ENCODE measurements at regions not wholly inside any gene's neighbourhood (a gene's known extent, or its start where the extent isn't known, plus 50 kb on each side); places are given as distances from the start of the nearest gene placed in this dataset.

DNA sequence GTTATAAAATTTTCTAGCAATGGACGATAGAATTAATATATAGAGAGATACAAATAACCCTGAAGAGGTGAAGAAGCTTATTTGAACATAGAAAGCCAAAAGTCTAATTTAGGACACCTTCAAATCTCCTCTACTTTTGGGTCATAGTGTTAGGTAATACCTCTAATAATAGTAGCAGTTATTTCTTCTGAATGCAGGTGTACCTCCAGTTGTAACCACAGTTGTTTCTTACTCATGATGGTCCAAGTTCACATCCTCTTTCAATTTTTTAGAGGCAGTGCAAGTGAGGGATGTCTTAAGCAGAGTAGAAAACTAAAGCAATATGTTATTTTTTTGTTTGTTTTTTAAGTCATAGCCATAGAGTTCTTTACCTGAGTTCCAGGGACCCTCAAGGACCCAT is 429.5 kb downstream of the CCDC85A start:
- DNase-seq (ENCODE audit: low read depth in 1 of 2, low spot score in 1 of 2): no peak

DNA sequence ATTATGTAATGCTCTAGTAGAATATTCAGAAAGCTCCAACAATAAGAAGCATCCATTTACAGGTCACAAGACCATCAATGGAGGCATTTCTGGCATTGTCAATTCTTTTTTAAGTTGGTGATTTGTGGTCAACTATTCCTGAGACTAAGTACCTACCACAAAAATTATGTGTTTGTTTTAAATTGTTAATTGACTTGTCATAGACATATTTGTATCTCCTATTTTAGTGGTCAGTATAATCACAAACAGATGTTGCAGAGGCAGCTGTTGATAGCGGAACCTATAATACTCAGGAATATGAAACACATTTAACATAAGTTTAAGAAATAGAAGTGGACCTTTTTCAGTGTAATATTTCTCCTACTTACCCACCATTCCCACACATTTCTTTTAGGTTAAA is 430.1 kb downstream of the CCDC85A start:
- no peak for DNase-seq (ENCODE audit: low read depth in 1 of 2, low spot score in 1 of 2)

DNA sequence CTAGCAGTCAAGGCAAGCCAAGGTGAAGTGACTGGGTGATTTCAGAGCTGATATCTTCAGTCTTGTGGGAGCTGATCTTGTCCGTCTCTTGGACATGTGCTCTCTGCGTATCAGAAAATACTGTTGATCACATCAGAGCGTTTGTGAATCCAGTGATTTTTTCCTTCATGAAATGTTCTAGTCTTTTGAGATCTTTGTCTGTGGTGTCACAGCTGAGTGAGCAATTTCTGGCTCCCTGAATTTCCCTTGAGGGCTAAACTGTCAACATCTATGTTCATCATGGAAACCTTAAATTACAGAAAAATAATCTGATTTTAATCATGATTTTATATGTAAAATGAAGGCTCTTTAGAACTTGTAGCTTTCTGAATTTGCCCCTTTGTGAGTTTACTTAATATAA is 432.0 kb downstream of the CCDC85A start:
- no peak for DNase-seq (ENCODE audit: low read depth in 1 of 2, low spot score in 1 of 2)

DNA sequence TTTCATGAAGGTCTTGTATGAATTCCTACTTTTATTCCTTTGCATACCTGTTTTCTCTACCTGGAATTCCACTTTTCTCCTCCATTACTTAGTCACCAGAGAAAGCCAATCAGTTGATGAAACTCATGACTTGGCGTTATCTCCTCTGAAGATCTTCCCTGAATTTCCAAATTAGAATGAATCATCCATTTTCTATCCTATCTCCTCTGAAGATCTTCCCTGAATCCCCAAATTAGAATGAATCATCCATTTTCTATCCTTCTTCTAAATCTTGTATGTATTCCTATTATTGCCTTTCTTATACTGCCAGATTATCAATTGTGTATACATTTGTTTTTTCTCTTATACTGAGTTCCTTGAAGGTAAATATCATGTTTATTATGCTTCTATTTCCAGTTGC is 440.4 kb downstream of the CCDC85A start:
- no peak for DNase-seq (ENCODE audit: low read depth in 1 of 2, low spot score in 1 of 2)

DNA sequence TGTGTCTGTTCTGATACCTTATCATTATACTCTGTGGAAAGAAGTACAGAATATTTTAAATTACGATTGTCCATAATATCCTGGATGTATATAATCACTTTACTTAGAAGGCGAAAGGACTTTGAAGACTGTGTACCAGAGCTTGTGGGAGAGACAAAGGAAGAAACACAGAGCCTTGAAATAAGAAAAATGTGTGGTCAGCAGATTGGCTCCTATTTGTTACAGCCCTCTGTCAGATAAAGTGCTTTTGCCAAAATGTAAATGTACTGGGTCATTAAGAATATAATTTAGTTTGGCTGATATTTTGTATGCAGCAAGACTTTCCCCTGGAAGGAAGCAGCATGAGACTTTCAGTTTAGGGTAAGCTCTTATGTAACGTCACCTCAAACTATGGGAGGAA is 443.1 kb downstream of the CCDC85A start:
- no peak for DNase-seq (ENCODE audit: low read depth in 1 of 2, low spot score in 1 of 2)

DNA sequence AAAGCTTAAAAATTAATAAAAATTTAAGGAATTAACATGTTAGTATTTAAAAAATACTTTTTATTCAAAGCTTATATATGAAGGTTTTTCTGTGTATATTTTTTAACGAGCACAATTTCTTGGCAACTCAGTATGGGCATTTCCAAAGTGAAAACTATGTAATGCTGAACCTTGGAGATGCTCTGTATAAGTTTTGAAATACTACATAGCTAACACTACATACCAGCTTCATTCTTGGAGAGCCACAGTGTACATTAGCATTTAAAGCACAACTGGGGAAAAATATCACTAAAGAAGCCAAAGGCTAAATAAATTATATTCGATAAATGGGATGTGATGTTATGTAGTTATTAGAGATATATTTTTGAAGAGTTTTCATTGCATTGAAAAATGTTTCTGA is 446.5 kb downstream of the CCDC85A start:
- no peak for DNase-seq (ENCODE audit: low read depth in 1 of 2, low spot score in 1 of 2)

DNA sequence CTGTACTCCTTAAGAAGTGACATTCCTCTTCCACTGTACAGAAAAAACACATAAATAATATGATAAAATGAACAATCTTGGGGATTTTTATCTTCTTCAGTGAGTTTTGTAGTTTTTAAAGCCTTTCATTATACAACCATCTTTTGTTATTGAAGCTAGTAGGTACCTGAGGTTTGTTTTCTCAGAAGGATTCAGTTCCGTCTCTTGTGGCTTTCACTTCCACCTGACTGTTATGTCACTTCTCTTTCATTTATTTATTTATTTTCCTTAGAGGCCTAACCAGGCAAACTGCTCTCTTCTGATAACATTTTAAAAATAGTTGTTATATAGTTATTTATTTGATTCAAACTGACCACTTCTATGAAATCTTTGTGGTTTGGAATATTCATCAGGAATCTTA is 464.2 kb downstream of the CCDC85A start:
- no peak for DNase-seq (ENCODE audit: low read depth in 1 of 2, low spot score in 1 of 2)

DNA sequence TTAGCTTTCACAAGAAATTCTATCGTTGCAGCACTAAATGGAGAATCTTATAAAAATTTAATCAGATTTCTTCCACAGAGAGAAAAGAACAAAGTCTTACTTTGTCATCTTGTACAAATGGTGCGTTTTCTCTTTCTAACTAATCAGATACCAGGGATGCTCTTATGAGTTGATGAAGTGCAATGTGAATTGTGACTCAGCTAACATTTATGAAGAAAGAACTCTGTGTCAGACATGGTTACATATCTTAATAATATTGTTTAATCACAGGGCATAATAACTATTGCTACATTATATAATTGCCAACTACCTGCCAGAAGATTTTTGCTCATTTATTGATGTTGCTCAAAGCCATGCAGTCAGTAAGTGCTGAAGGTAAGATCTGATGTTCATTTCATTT is 465.0 kb downstream of the CCDC85A start:
- no peak for DNase-seq (ENCODE audit: low read depth in 1 of 2, low spot score in 1 of 2)

DNA sequence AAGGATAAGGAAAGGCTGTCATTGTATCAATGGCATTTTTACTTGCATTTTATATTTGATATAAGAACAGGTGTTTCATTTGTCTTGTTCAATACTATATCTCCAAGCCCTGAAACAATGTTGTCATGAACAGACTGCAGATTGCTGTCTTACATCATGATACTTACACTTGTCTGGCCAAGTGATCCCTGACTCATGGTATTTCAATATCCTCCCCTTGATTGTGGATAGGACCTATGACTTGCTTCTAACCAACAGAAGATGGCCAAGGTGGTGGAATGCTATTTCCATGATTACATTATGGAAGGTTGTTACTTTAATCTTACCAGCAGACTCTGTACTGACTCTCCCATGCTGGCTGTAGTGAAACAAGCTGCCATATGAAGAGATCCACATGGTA is 471.1 kb downstream of the CCDC85A start:
- DNase-seq (ENCODE audit: low read depth in 1 of 2, low spot score in 1 of 2): no peak

DNA sequence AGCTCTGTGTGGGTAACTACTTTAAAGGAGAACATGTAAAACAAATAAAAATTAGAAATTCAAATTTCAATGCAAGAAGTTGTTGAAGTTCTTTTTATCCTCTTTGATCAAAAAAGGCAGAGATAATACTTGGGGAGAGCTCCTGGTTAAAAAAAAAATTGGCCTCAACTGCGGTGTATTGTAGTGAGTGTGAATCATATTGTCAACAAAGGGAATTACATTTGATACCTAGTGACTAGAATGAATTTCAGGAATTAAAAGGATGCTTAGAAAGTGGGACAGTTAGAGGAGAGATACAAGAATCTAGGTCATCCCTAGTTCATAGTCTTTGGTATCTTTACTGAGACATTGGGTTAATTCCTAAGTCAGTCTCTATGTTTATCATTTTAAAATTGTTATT is 473.0 kb downstream of the CCDC85A start:
- no peak for DNase-seq (ENCODE audit: low read depth in 1 of 2, low spot score in 1 of 2)

DNA sequence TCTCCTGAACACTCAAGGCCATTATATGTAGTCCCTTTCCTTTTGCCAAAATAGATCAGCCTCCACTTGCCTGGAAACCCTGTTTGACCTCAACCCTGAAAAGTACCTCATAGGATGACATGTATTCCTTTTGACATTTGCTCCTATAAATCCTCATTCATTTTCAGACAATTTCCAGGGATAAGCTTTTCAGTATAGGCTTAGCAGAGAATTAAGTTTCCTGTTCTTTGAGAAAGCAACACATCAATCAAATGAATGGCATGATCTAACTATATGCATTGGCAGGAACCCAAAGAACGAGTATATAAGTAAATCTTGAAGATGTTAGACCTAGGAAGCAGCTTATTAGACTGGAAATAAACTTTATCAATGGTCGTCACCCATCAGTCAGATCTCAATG is 483.0 kb downstream of the CCDC85A start:
- no peak for DNase-seq (ENCODE audit: low read depth in 1 of 2, low spot score in 1 of 2)

DNA sequence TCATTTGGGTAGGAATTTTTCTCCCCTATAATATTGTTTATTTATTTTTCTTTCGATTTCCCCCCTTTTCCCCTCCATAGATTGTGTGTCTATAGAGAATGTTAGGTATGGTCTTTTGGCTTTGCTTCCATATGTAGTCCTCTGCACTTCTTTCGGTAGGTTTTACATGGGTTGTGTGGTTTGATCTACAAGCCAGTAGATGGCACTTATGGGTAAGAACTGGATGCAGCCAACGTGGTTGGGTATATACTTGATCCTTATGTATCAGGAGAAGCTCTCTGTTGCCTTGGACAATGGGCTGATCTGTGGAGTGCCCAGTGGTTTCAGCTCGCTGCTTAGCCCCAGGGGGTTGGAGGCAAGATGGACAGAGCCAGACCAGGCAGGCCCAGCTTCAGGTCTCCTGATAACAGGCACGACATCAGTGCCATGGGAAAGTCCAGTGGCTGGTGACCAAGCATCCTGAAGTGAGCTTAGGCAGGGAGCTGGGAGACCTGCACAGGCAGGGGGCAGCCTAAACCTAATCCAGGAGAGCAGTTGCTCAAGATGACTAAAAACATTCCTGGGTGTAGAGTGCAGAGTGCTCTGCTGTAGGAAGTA is 488.3 kb downstream of the CCDC85A start:
- DNase-seq (ENCODE audit: low read depth in 1 of 2, low spot score in 1 of 2): no peak

DNA sequence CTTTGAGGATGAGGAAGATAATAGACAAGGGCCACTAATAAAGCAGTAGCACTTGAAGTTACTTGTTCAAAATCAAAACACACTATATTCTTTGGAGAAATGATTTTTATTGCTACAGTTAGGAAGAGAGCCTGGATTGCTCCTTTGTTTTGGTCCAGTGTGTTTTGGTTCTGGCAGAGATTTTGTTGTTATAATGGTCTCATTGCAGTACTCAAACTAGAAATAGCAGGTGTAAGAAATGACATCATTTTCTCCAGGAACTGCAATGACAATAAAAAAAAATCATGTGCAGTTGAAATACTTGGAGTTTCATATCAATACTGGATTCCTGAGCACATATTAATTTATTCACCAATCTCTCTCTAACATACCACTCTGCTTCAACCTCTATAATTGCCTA is 490.3 kb downstream of the CCDC85A start:
- no peak for DNase-seq (ENCODE audit: low read depth in 1 of 2, low spot score in 1 of 2)

DNA sequence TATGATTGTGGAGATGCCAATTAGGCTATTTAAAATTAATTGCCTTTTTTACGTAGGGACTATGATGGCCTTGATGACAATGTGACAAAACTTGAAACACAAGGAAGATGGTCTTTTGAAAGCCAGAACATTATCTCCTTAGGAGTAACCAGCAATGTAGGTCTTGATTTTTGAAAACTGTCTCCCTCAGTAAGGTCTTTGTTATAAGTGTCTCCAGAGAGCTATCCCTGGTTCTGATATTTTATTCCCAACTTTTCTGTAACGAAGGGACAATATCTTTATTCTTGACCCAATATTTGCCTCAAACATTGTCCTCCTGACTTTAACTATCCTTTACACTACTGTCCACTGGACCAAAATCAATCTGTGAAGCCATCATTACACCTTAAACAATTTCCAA is 493.2 kb downstream of the CCDC85A start:
- no peak for DNase-seq (ENCODE audit: low read depth in 1 of 2, low spot score in 1 of 2)

DNA sequence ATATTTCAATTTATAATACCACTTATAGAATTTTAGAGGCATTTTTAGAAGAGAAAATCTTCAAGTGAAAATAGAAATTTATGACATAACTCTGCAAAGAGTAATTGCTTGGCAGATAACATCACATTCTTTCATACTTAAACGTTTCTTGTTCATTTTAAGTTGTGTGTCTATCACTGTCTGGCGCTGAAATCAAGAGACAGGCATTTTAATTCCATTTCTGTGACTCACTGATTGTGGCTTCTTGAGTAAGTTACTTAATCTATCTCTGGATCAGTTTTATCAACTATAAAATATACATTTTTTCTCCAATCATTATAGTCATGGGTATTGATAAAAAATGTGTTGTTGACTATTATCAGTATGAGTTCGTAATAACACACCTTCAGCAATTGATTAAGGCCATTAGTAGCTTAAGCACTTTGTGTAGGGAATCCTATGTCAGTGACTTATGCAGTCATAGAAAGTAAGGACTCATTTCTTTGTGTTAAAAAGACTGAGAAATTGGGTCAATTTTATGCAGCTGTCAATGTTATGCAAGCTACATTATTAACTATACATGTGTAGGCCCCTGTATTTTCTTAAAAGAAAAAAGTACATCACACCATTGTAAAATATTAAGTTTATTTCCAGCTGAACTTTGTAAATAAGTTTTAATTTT is 497.3 kb downstream of the CCDC85A start:
- DNase-seq (ENCODE audit: low read depth in 1 of 2, low spot score in 1 of 2): no peak

DNA sequence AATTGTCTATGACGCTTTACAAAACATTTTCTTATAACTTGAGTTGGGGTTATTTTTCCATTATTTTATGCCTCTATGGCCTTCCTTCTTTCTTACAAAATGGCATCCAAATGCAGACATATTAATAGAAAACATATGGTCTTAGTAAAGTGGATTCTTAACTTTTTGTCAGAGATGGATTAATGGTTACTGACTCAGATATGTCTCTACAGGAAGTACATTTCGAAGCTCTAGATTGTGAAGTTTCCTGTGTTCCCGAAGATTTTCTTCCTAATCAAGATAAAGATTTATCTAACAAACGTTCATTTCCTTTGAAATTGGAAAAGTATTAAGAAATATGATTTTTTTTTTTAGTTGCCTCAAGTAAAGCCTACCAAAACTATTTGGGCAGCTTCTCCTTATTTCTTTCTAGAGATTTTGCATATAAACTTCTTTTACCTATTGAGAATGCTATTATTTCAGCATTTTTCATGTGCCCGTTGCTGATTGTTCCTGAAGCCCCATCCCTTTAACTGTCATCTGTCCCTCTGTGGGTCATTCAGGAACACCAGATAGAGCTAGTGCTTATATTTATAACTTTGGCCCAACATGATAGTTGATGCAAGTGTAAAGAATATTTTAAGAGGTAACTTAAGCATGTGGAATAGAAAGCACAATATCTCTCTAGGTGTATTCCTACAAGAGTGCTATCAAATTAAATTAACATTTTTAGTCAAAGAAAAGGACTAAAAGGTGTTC is 498.0 kb downstream of the CCDC85A start:
- no peak for DNase-seq (ENCODE audit: low read depth in 1 of 2, low spot score in 1 of 2)

DNA sequence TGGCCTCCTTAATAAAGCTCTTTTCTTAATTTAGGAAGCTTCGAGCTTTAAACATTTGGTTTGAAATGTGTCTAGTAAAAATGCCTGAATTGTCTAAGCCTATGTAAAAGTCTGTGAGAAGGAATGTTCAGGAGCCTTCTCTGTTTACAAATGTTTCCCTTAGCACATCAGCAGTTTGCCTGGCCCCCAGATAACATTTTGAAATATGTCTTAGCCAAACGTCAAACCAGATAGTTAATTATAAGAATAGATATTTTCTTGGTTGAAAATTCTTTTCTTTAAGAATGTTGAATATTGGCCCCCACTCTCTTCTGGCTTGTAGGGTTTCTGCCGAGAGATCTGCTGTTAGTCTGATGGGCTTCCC is 498.6 kb downstream of the CCDC85A start:
- DNase-seq (ENCODE audit: low read depth in 1 of 2, low spot score in 1 of 2): no peak

DNA sequence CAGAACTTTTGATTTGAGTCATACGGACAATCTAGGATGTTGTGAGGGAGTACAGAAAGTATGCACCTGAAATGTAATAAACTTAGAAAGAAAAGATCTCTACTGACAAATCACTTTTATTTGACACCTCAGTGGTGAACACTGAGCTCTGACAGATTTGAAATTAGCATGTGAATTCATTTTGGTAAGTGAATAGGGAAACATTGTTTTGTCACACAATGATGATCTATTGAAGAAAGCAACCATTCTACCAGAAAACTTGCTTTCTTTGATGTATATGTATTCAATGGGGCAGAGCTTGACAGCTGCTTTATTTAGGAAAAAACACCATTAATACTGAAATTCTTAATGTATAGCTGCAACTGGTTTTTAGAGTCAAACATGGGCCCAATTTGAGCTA is 500.5 kb downstream of the CCDC85A start:
- no peak for DNase-seq (ENCODE audit: low read depth in 1 of 2, low spot score in 1 of 2)

DNA sequence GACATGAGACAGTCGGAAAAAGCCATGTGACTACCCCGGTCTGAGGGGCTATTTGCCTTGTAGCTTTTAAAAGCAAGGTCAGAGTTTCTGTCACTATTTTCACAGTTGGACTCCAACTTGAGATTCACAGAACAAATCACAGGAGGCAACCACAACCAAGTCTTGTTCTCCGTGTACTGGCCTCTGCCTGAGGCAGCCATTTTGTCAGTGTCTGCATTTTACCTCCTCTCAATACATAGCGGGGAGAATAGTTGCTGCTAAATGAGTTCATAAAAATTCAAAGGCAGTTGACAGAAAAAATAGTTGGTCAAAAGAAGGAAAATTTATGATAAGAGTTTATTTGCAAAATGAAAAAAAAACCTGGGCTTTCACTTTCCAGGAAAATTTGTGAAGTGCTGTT is 501.4 kb downstream of the CCDC85A start:
- DNase-seq (ENCODE audit: low read depth in 1 of 2, low spot score in 1 of 2): no peak

DNA sequence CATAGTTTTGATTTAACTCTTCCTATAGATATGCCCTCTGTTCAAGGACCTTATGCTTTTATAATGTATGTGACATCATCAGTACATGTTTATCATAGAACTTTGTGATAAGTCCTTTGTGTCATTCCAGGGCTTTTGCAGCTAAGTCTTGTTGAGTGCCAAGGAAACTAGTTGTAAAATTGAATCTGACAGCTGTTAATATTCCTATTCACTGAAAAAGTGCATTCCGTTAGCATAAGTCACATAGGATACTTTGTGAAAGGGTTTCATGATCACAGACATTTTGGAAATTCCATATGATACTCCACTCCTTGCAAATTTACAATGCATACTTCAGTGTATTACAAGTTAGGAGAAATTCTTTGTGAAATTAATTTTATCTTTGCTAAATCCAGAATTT is 503.4 kb downstream of the CCDC85A start:
- no peak for DNase-seq (ENCODE audit: low read depth in 1 of 2, low spot score in 1 of 2)

DNA sequence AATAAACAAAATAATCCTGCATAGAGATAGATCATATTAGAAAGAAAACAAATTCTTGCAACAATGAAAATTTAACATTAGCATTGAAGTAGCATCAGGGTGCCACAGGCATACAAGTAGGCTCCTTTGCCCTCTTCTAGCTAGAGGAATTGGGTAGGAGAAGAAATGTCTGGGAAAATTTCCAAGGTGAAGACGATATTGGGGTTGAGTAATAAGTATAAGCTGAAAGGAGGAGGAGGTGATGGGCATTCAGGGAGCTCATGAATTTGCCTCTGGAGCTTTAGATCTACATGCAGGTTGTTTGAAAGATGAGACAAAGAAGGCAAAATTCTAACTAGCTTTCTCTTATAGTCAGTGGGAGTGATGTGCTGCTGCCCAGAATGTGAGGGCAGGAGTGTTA is 504.9 kb downstream of the CCDC85A start:
- DNase-seq (ENCODE audit: low read depth in 1 of 2, low spot score in 1 of 2): no peak

DNA sequence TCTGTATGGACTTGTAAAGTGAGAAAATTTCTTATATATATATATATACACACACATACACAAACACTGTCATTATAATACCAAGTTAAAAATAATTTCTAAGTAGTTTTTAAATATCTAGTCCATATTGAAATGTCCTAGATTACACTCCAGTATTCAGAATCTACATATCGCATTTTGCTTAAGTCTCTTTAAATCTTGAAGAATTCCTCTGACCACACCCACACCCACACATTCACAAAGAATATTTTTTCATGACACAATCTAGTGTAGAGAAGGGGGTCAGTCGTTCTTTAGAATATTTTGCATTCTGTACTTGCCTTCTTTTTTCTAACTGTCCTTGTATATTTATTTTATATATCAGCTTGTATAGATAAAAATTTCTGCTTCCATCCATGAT is 509.7 kb downstream of the CCDC85A start:
- DNase-seq (ENCODE audit: low read depth in 1 of 2, low spot score in 1 of 2): no peak

DNA sequence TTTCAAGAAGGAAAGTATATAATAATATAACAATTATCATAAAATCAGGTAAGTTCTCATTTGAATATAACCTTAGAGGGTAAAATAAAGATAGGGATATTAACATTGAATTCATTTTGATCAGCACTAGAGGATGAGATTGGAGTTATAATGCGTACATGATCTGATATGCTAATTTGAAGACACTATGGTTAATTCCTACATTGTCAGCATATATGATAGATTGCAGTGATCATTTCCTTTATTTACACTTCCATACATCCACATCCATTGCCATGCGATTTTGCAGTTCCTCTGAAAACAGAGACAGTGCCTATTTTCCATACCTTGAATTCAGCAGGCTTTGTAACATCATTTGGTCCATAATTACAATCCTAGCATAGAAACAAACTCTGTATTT is 519.2 kb downstream of the CCDC85A start:
- DNase-seq (ENCODE audit: low read depth in 1 of 2, low spot score in 1 of 2): no peak

Data from activated CD4-positive, alpha-beta T cell treated with anti-CD3 and anti-CD28 coated beads, Interleukin-2, amount 50 U/mL, for 24 hours (primary cell).